K562 (cell line): ENCODE measurements at regions not wholly inside any gene's neighbourhood (a gene's known extent, or its start where the extent isn't known, plus 50 kb on each side); places are given as distances from the start of the nearest gene placed in this dataset.

Experiments
- ATAC-seq: fragments of 200-7000 bp; cut with Tn5 transposase; 3 replicates; pipeline ENCODE4 v1.9.1; 2020; ENCODE audit warnings: moderate library complexity
- BruUV-seq: library from RNA; stranded (reverse); fragments of 400-500 nt; replicated peaks from 2 replicates; lab custom pipeline; 2021; lab: Mats Ljungman, UMichigan
- CTCF ChIA-PET: fragments of 300-600 bp; formaldehyde crosslinking; extraction: SDS; loops from one replicate; lab custom pipeline; 2021; ENCODE audit warnings: low intra/inter-chr PET ratio; lab: Yijun Ruan, JAX
- POLR2A ChIA-PET: fragments of 300-600, 350-650 bp; sonication (Branson Sonifier 250); formaldehyde crosslinking; extraction: SDS; loops from one replicate; lab custom pipeline; 2021; ENCODE audit warnings: antibody characterized with exemption, inconsistent platforms; lab: Yijun Ruan, JAX
- DNase-seq, 4 experiments: peaks; one replicate each; pipeline versions ENCODE4 v3.0.0 to v3.0.0-alpha.2; 2011 to 2018; ENCODE audit warnings: low spot score in 3 of 4, mixed read lengths in 3 of 4; ENCODE audit errors: extremely low read depth in 1 of 4
- FAIRE-seq: peaks from 2 replicates; lab custom pipeline; 2011; peaks lifted over from hg19 to GRCh38; lab: Jason Lieb, UNC
- H2AFZ ChIP-seq: 2 replicates; pipeline ENCODE4 v1.6.0; 2011; ENCODE audit warnings: low read depth, low read length, control low read depth, inconsistent platforms
- H3K27ac ChIP-seq: fragments of 200-600 bp; 3 replicates; pipeline ENCODE4 v1.8.0; 2011; ENCODE audit warnings: low read depth, mild to moderate bottlenecking, control low read depth, inconsistent platforms, low read length, moderate library complexity, mixed read lengths; ENCODE audit errors: extremely low read depth
- H3K27me3 ChIP-seq, 2 experiments: fragments of 300-600 bp in 1 of 2; 2 replicates in 1 of 2; 3 replicates in 1 of 2; pipeline versions ENCODE4 v1.6.0 to v1.8.0; 2011; ENCODE audit warnings: inconsistent platforms in 2 of 2, low read length in 2 of 2, mild to moderate bottlenecking in 1 of 2, mixed read lengths in 1 of 2, moderate library complexity in 1 of 2; ENCODE audit not compliant: control insufficient read depth in 2 of 2, insufficient read depth in 2 of 2
- H3K36me3 ChIP-seq: fragments of 300-600 bp; 3 replicates; pipeline ENCODE4 v1.8.0; 2011; ENCODE audit warnings: mild to moderate bottlenecking, low read length, inconsistent platforms; ENCODE audit not compliant: control insufficient read depth, insufficient read depth
- H3K4me1 ChIP-seq, 2 experiments: fragments of 200-600 bp in 1 of 2; replicated peaks in 1 of 2; 2 replicates in 1 of 2; 3 replicates in 1 of 2; pipeline versions ENCODE4 v1.5.1 to v1.8.0; 2011; ENCODE audit warnings: inconsistent platforms in 2 of 2, low read length in 2 of 2, mild to moderate bottlenecking in 1 of 2, mixed read lengths in 1 of 2, moderate library complexity in 1 of 2; ENCODE audit not compliant: control insufficient read depth in 2 of 2, insufficient read depth in 2 of 2
- H3K4me2 ChIP-seq: 2 replicates; pipeline ENCODE4 v1.6.1; 2011; ENCODE audit warnings: low read length, control low read depth, inconsistent platforms, mixed read lengths; ENCODE audit not compliant: insufficient read depth
- H3K4me3 ChIP-seq: fragments of 200-600 bp; sonication (generic), shearing (Covaris generic); 2 replicates; pipeline ENCODE4 v1.5.1; 2016; ENCODE audit warnings: control low read depth, inconsistent platforms
- H3K79me2 ChIP-seq: fragments of 200-600 bp; 3 replicates; pipeline ENCODE4 v1.8.0; 2011; ENCODE audit warnings: low read length, inconsistent platforms; ENCODE audit not compliant: control insufficient read depth, insufficient read depth
- H3K9ac ChIP-seq, 2 experiments: 2 replicates each; pipeline versions ENCODE4 v1.6.0 to v1.6.1; 2011; ENCODE audit warnings: low read depth in 2 of 2, low read length in 2 of 2, control low read depth in 1 of 2, inconsistent platforms in 1 of 2, mild to moderate bottlenecking in 1 of 2, mixed read lengths in 1 of 2; ENCODE audit not compliant: insufficient read depth in 1 of 2
- H3K9me1 ChIP-seq: one replicate; pipeline ENCODE4 v1.6.0; 2011; ENCODE audit warnings: inconsistent platforms, mild to moderate bottlenecking, low read length, moderate library complexity; ENCODE audit not compliant: control insufficient read depth, insufficient read depth
- H3K9me3 ChIP-seq: replicated peaks from 2 replicates; pipeline ENCODE4 v1.5.1; 2011; ENCODE audit warnings: low read depth, low read length, inconsistent platforms; ENCODE audit not compliant: control insufficient read depth, insufficient read depth
- H4K20me1 ChIP-seq: replicated peaks from 2 replicates; pipeline ENCODE4 v1.6.1; 2011; ENCODE audit warnings: low read length, inconsistent platforms, mixed read lengths; ENCODE audit not compliant: control insufficient read depth, insufficient read depth
- MEF2D ChIP-seq: conservative IDR thresholded peaks from 2 replicates; pipeline ENCODE4 v1.6.1; 2016; ENCODE audit warnings: low read depth, missing genetic modification characterization, missing compliant biosample characterization
- SLC30A9 ChIP-seq: fragments of 250-450 bp; sonication (Bioruptor Pico); IDR thresholded peaks from 2 replicates; pipeline ENCODE4 v1.8.0; 2022; ENCODE audit warnings: mild to moderate bottlenecking, moderate library complexity
- SMARCB1 ChIP-seq: IDR thresholded peaks from 2 replicates; pipeline ENCODE4 v1.6.1; 2011; ENCODE audit warnings: improper control_type of control experiment, low read depth; ENCODE audit not compliant: insufficient read length
- in situ Hi-C: fragments of 300-500 bp; cut with MboI; formaldehyde crosslinking; loops from 4 replicates; pipeline ENCODE4 v1.15.0; 2018; ENCODE audit warnings: inconsistent platforms, mixed read lengths
- intact Hi-C: fragments of 100-400 bp; cut with micrococcal nuclease; formaldehyde crosslinking; loops from 2 replicates; pipeline ENCODE4 v1.14.2; 2022
- TF ChIP-seq, protein P1 (sequence below): fragments of 250-450 bp; sonication (Bioruptor Pico); IDR thresholded peaks from 2 replicates; pipeline ENCODE4 v1.4.0; 2020

DNA sequence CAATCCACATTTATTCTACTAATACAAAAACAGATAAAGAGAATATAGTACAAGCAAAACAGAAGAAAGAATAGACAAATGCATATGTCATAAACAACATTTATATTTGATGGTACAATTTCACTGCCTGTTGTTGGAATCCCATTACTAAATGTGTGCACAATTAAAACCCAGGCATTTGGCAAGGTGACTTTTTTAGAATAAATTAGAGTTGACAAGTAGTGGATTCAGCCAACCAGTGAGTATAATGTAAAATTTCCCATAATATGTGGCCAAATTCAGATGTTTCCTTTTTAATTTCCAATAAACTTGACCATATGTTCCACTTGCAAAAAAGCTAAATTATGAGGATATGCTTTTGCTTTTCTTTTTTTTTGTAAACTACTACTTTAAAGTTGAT lies 1578.8 kb downstream of the OLFM4 start:
- in situ Hi-C loops = no loop called here
- Histone ChIP-seq H3K9ac (no peak overlapping the region), H2AFZ (no peak overlapping the region), H3K9me3 (no peaks in the 10 kb centered on the region), H3K9me1 (no peaks in the 10 kb centered on the region), H4K20me1 (no peaks in the 10 kb centered on the region), H3K36me3 (no peaks in the 10 kb centered on the region), H3K27ac (no peak overlapping the region), H3K4me2 (no peak overlapping the region), H3K79me2 (no peaks in the 10 kb centered on the region), H3K4me1 (no peaks in the 10 kb centered on the region), H3K27me3 (no peaks in the 10 kb centered on the region), H3K4me3 (no peak overlapping the region)
- no peak for FAIRE-seq
- BruUV-seq = no TSS peak
- ChIA-PET CTCF (no interaction called here), POLR2A (no interaction called here)
- no peak for ATAC-seq
- TF ChIP-seq SLC30A9 (CRISPR knock-in tag) (no peak), SMARCB1 (no peak), MEF2D (tag) (no peak)
- TF ChIP-seq, protein P1, sequence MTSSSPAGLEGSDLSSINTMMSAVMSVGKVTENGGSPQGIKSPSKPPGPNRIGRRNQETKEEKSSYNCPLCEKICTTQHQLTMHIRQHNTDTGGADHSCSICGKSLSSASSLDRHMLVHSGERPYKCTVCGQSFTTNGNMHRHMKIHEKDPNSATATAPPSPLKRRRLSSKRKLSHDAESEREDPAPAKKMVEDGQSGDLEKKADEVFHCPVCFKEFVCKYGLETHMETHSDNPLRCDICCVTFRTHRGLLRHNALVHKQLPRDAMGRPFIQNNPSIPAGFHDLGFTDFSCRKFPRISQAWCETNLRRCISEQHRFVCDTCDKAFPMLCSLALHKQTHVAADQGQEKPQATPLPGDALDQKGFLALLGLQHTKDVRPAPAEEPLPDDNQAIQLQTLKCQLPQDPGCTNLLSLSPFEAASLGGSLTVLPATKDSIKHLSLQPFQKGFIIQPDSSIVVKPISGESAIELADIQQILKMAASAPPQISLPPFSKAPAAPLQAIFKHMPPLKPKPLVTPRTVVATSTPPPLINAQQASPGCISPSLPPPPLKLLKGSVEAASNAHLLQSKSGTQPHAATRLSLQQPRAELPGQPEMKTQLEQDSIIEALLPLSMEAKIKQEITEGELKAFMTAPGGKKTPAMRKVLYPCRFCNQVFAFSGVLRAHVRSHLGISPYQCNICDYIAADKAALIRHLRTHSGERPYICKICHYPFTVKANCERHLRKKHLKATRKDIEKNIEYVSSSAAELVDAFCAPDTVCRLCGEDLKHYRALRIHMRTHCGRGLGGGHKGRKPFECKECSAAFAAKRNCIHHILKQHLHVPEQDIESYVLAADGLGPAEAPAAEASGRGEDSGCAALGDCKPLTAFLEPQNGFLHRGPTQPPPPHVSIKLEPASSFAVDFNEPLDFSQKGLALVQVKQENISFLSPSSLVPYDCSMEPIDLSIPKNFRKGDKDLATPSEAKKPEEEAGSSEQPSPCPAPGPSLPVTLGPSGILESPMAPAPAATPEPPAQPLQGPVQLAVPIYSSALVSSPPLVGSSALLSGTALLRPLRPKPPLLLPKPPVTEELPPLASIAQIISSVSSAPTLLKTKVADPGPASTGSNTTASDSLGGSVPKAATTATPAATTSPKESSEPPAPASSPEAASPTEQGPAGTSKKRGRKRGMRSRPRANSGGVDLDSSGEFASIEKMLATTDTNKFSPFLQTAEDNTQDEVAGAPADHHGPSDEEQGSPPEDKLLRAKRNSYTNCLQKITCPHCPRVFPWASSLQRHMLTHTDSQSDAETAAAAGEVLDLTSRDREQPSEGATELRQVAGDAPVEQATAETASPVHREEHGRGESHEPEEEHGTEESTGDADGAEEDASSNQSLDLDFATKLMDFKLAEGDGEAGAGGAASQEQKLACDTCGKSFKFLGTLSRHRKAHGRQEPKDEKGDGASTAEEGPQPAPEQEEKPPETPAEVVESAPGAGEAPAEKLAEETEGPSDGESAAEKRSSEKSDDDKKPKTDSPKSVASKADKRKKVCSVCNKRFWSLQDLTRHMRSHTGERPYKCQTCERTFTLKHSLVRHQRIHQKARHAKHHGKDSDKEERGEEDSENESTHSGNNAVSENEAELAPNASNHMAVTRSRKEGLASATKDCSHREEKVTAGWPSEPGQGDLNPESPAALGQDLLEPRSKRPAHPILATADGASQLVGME = no peak
- intact Hi-C loops = no loop called here
- DNase-seq = no peak
